AG10803 (cell line): ENCODE measurements at regions not wholly inside any gene's neighbourhood (a gene's known extent, or its start where the extent isn't known, plus 50 kb on each side); places are given as distances from the start of the nearest gene placed in this dataset.
"Not testable (repeated sequence)": the region's sequence is repeated elsewhere in the genome, so short reads cannot be mapped to it uniquely, and the experiment has no call there.

Experiments used
- DNase-seq: peaks from one replicate; pipeline ENCODE4 v3.0.0; 2010; ENCODE audit warnings: low read depth
- H3K4me3 ChIP-seq: 2 replicates; pipeline ENCODE4 v1.5.1; 2011; ENCODE audit warnings: mild to moderate bottlenecking, low read length, control low read depth
- CTCF ChIP-seq: conservative IDR thresholded peaks from 2 replicates; pipeline ENCODE4 v1.5.1; 2011; ENCODE audit warnings: mild to moderate bottlenecking, low read length, control low read depth, inconsistent platforms

- no peak overlapping the region for H3K4me3 ChIP-seq
- TF ChIP-seq CTCF = no peak
- DNase-seq = no peak
Observed at GRCh38 chr13:78491978-78492377, 111.4 kb downstream of the POU4F1 start.

GRCh38 chr13:78490225-78490624 lies 113.1 kb downstream of the POU4F1 start:
- H3K4me3 ChIP-seq, DNase-seq: not testable (repeated sequence)

- TF ChIP-seq CTCF = no peak
- DNase-seq = no peak
- no peak overlapping the region for H3K4me3 ChIP-seq
Observed at GRCh38 chr13:78487707-78488106, 115.6 kb downstream of the POU4F1 start.

- TF ChIP-seq CTCF = no peak
- no peak for DNase-seq
- H3K4me3 ChIP-seq = no peak overlapping the region
Observed at GRCh38 chr13:78485803-78486202, 117.5 kb downstream of the POU4F1 start.

- DNase-seq = no peak
- no peak overlapping the region for H3K4me3 ChIP-seq
- no peak for TF ChIP-seq CTCF
Observed at GRCh38 chr13:78478183-78478582, 125.2 kb downstream of the POU4F1 start.

- TF ChIP-seq CTCF = no peak
Observed at GRCh38 chr13:78476910-78477309, 126.4 kb downstream of the POU4F1 start.

GRCh38 chr13:78468621-78469020 lies 134.7 kb downstream of the POU4F1 start:
- no peak for TF ChIP-seq CTCF
- no peak overlapping the region for H3K4me3 ChIP-seq
- no peak for DNase-seq

More at GRCh38 chr13:78476910-78477309, 126.4 kb downstream of the POU4F1 start:
- no peak for DNase-seq
- H3K4me3 ChIP-seq = no peak overlapping the region

- H3K4me3 ChIP-seq = no peak overlapping the region
- no peak for TF ChIP-seq CTCF
- no peak for DNase-seq
Observed at GRCh38 chr13:78465250-78465649, 138.1 kb downstream of the POU4F1 start.
